ENCODE measurements at regions not wholly inside any gene's neighbourhood (a gene's known extent, or its start where the extent isn't known, plus 50 kb on each side); places are given as distances from the start of the nearest gene placed in this dataset.

DNA sequence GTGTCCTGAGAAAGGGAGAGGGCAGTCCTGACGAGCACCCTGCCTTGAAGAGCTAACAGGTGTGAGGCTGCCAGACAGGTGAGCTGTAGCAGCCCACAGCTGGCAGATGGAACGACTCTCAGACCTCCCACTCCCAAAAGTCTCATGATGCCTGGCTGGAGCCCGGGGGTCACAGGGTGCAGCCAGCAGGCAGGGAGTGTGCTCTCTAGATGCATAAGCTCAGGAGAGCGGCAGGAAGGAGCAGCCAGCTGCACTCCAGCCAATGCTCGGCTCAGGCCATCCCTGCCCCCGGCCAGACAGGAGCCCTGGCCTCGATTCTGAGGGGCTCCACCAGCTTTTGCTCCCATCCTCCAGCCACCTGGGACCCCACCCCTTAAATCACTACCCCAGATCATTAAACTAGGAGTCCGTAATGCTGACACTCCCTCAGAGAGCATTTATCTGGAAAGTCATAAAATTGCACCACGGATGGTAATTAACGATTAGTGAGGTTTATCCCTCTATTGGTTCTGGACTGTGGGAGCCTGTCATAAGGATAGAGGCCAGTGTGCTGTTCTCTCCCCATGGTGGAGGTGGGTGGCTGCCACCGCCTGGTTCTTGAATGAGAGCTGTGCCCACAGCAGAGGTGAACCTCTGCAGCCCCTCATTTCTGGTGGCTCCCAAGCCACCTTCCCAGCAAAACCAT, 63.5 kb upstream of the ZMIZ1 start:
- peaks cover 0 to 24% (median 4%) of the 10 kb centered on the region in 4 donors for H3K4me1 ChIP-seq
- 57 to 72% methylated on average over 8 to 11 of the region's 11 CpGs for WGBS, 2 donors
- H3K36me3 ChIP-seq = no peaks in the 10 kb centered on the region
- H3K9me3 ChIP-seq = no peaks in the 10 kb centered on the region
- no peaks in the 10 kb centered on the region for H3K27me3 ChIP-seq
- no peak for TF ChIP-seq EP300 (IDR thresholded peaks at IDR 0.05)
- no peak for TF ChIP-seq CTCF (IDR thresholded peaks at IDR 0.05)
- TF ChIP-seq POLR2A (IDR thresholded peaks at IDR 0.05) = no peak
- no peak overlapping the region for H3K4me3 ChIP-seq
- no peak for DNase-seq (ENCODE audit: low spot score in 2 of 2)
- H3K27ac ChIP-seq = no peak overlapping the region

GRCh38 chr10:79007018-79007417, 61.7 kb upstream of the ZMIZ1 start:
- Histone ChIP-seq H3K4me3 (no peak overlapping the region), H3K9me3 (no peaks in the 10 kb centered on the region), H3K4me1 (peaks cover 0 to 24% (median 4%) of the 10 kb centered on the region in 4 donors), H3K27me3 (no peaks in the 10 kb centered on the region), H3K36me3 (no peaks in the 10 kb centered on the region), H3K27ac (peak overlapping the region in 1 of 4 donors; percentile 38)
- DNase-seq (ENCODE audit: low spot score in 2 of 2) = no peak
- TF ChIP-seq POLR2A (IDR thresholded peaks at IDR 0.05) = no peak
- TF ChIP-seq EP300 (IDR thresholded peaks at IDR 0.05) = no peak
- TF ChIP-seq CTCF (IDR thresholded peaks at IDR 0.05) = no peak
- WGBS, 2 donors = 93% methylated on average over 8 of the region's 8 CpGs

GRCh38 chr10:79007421-79008319, 61.1 kb upstream of the ZMIZ1 start:
- Histone ChIP-seq H3K4me3 (no peak overlapping the region), H3K27ac (peak overlapping the region in 1 of 4 donors; percentile 38), H3K4me1 (peaks cover 0 to 26% (median 4%) of the 10 kb centered on the region in 4 donors), H3K27me3 (no peaks in the 10 kb centered on the region), H3K9me3 (no peaks in the 10 kb centered on the region), H3K36me3 (no peaks in the 10 kb centered on the region)
- TF ChIP-seq POLR2A (IDR thresholded peaks at IDR 0.05) (no peak), CTCF (IDR thresholded peaks at IDR 0.05) (no peak), EP300 (IDR thresholded peaks at IDR 0.05) (peak in 1 of 2 donors; percentile 75)
- 66 to 75% methylated on average over 5 of the region's 5 CpGs for WGBS, 2 donors
- DNase-seq (ENCODE audit: low spot score in 2 of 2) = peak; percentile 71 to 87

DNA sequence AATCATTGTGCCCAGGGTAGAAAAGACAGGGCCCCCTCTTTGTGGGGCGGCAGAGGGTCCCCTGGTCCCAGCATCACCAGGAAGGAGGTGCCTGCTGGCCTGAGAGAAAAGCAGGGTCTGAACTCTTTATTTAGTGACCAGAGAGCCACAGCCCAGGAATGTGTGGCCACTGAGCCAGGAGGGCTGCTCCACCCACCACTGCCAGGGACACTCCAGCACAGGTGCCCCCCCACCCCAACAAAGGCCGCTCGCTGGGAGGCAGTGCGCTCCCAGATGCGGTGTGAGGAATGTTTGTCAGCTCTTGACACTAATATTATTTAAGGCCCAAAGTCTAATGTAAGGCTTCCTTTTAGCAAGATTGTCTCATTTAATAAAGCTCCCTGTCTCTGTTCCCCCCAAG, 59.6 kb upstream of the ZMIZ1 start:
- Histone ChIP-seq H3K4me3 (no peak overlapping the region), H3K36me3 (no peaks in the 10 kb centered on the region), H3K4me1 (peaks cover 0 to 38% (median 7%) of the 10 kb centered on the region in 4 donors), H3K9me3 (no peaks in the 10 kb centered on the region), H3K27me3 (no peaks in the 10 kb centered on the region), H3K27ac (peak overlapping the region in 1 of 4 donors; percentile 14)
- 92 to 95% methylated on average over 5 of the region's 5 CpGs for WGBS, 2 donors
- no peak for TF ChIP-seq EP300 (IDR thresholded peaks at IDR 0.05)
- no peak for TF ChIP-seq CTCF (IDR thresholded peaks at IDR 0.05)
- TF ChIP-seq POLR2A (IDR thresholded peaks at IDR 0.05) = no peak
- no peak for DNase-seq (ENCODE audit: low spot score in 2 of 2)

GRCh38 chr10:79012567-79012966, 56.2 kb upstream of the ZMIZ1 start:
- Histone ChIP-seq H3K4me1 (peaks cover 0 to 41% (median 9%) of the 10 kb centered on the region in 4 donors), H3K27ac (peak overlapping the region in 2 of 4 donors; percentile 28 to 84), H3K27me3 (no peaks in the 10 kb centered on the region), H3K36me3 (no peaks in the 10 kb centered on the region), H3K9me3 (peaks cover 0 to 2% (median 0%) of the 10 kb centered on the region in 4 donors), H3K4me3 (no peak overlapping the region)
- TF ChIP-seq CTCF (IDR thresholded peaks at IDR 0.05) = no peak
- no peak for TF ChIP-seq EP300 (IDR thresholded peaks at IDR 0.05)
- TF ChIP-seq POLR2A (IDR thresholded peaks at IDR 0.05) = no peak
- WGBS, 2 donors = 85 to 100% methylated on average over 4 of the region's 4 CpGs
- DNase-seq (ENCODE audit: low spot score in 2 of 2) = no peak

Data from tibial nerve (tissue), 4 donors.